HG03045 (cell line): ENCODE measurements at regions not wholly inside any gene's neighbourhood (a gene's known extent, or its start where the extent isn't known, plus 50 kb on each side); places are given as distances from the start of the nearest gene placed in this dataset.

ENCODE experiments used
- ATAC-seq: cut with Tn5 transposase; IDR thresholded peaks from one replicate; pipeline ENCODE4 v1.9.1; 2021; ENCODE audit warnings: mild to moderate bottlenecking, moderate library complexity; ENCODE audit not compliant: unreplicated experiment

- ATAC-seq = no peak
These were observed 51.9 kb downstream of the CEBPB start for GRCh38 chr20:50242548-50242862.

GRCh38 chr20:50242863-50243609, 52.4 kb downstream of the CEBPB start:
- ATAC-seq = no peak

- no peak for ATAC-seq
These were observed 53.2 kb downstream of the CEBPB start for GRCh38 chr20:50243610-50244351.

- ATAC-seq = no peak
These were observed 53.9 kb downstream of the CEBPB start for GRCh38 chr20:50244352-50245149.

- no peak for ATAC-seq
These were observed 55.1 kb downstream of the CEBPB start for GRCh38 chr20:50245498-50246366.

- no peak for ATAC-seq
These were observed 56.0 kb downstream of the CEBPB start for GRCh38 chr20:50246367-50247195.

GRCh38 chr20:50247196-50248094, 56.8 kb downstream of the CEBPB start:
- no peak for ATAC-seq

- ATAC-seq = no peak
These were observed 57.5 kb downstream of the CEBPB start for GRCh38 chr20:50248104-50248641.

- no peak for ATAC-seq
These were observed 59.1 kb downstream of the CEBPB start for GRCh38 chr20:50249447-50250388.

- no peak for ATAC-seq
These were observed 60.2 kb downstream of the CEBPB start for GRCh38 chr20:50250679-50251382.

- no peak for ATAC-seq
These were observed 60.7 kb downstream of the CEBPB start for GRCh38 chr20:50251383-50251748.

- ATAC-seq = no peak
These were observed 61.4 kb downstream of the CEBPB start for GRCh38 chr20:50251992-50252511.

- ATAC-seq = no peak
These were observed 62.1 kb downstream of the CEBPB start for GRCh38 chr20:50252701-50253100.

- no peak for ATAC-seq
These were observed 62.5 kb downstream of the CEBPB start for GRCh38 chr20:50253101-50253500.

- ATAC-seq = no peak
These were observed 63.9 kb downstream of the CEBPB start for GRCh38 chr20:50254466-50255079.

GRCh38 chr20:50256577-50256976, 65.9 kb downstream of the CEBPB start:
- no peak for ATAC-seq
